T follicular helper cell (primary cell): ENCODE measurements at regions not wholly inside any gene's neighbourhood (a gene's known extent, or its start where the extent isn't known, plus 50 kb on each side); places are given as distances from the start of the nearest gene placed in this dataset.

ENCODE experiments used
- DNase-seq: peaks from one replicate; pipeline ENCODE4 v3.0.0-alpha.2; 2020; ENCODE audit warnings: low read depth

DNA sequence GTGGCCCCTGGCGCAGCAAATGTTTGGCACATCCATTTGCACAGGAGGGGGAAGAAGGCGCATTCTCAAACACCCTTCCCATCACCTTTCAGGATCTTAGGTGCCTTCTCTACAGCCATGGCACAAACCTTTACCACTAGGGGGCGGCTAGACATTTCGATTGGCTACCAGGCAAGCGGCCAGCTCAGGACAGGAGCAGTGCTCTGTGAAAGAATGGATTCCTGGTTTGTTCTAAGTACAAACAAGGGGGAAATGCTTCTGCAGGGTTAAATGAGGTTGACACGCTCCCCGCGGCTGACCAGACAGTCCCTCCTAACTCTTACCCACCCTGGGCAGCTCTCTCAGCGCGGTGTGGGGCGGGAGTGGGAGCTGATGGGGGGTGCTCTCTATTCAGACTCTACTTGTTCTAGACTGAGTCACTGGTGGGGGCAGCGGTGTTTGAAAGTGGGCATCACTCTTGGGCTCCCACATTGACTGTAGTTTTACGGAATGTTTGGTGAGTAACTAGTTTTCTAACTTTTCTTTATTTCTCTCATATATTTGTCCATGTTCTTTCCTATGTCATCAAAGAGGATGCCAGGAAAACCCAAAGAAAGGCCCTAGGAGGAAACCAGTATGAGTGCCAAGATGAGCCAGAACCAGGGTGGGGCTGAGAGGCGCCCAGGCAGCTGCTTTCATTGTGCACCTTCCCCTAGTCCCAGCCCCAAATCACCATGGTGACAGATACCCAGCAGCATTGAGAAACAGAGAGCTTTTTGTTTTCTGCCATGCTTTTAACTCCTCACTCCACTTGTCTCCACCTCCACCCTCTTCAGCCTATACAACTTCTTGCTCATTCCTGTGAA is 61.4 kb upstream of the GPR158 start:
- DNase-seq = no peak

DNA sequence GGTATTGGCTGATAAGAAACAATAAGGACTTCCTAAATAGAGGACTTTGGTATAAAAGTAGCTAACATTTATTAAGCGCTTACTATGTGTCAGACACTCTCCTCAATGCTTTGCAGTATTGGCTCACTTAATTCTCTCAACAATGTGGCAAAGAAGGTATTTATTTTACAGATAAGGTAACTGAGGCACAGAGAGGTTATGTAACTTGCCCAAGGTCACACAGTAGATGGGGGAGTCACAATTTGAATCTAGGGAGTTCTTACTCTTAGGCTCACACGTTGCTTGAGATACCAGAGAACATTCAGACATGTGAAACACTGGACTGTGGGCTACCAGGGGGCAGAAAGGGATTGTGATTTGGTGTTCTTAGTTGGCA is 60.8 kb upstream of the GPR158 start:
- no peak for DNase-seq

DNA sequence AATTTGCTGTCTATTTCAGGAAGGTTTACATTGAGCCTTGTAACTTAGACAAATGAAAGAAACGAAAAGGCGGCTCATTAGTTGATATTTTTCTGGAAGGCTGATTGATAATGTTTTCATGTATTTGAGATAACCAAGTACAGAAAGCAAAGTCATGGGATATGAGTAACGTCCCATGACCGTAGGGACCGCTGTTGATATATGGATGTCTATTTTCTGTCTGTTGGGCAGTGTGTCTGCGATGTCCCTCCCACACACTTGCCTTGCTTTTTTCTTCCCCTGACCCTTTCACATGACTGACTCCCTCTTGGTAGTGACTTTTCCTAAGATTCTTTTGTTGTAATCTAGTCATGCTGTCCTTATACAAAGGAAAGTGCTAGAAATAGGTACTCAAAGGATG is 57.0 kb upstream of the GPR158 start:
- DNase-seq = no peak

DNA sequence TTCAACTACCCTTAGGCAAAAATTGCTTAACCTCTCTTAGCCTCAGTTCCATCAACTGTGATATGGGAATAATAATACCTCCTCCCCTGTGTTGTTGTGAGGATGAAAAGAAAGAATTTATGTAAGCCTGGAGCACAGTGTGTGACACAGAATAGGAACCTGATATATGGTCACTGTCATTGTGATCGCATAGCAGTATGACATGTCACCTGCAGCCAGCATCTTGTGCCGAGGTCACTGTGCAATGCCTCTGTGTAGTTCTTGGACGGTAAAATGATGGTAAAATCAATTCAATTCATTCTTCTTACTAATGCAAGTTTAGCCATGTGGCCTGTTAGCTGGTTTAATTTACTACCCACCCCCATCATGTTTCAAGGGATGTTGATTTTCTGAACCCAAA is 54.6 kb upstream of the GPR158 start:
- DNase-seq = no peak
